ENCODE measurements at regions not wholly inside any gene's neighbourhood (a gene's known extent, or its start where the extent isn't known, plus 50 kb on each side); places are given as distances from the start of the nearest gene placed in this dataset.

DNA sequence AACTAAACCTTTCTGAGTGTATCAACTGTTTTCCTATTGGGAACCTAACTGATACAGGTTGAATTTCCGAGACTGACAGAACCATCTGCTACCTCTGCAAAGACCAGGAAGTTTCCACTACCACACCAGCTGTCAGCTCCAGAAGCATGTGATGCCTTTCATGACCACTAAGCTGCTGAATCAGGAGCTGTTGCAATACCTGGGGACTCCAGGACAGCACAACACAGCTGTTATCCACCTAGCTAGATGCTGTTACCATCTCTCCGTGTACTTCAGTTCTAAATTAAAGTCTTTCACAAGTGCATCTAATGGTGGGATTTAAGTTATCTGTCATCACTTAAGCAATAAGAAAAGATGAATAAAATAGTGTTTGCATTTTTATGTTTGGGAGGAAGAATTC lies 158.2 kb upstream of the IMPG1 start:
- DNase-seq (no peak), ATAC-seq (ENCODE audit: poor library complexity) (no peak)
- H3K27me3 ChIP-seq (ENCODE audit: control insufficient read depth in 1 of 2, insufficient read depth in 2 of 2, low read length in 2 of 2): no peaks in the 10 kb centered on the region
- ChIA-PET CTCF (no interaction called here), POLR2A (no interaction called here)
- no peaks in the 10 kb centered on the region for H3K4me1 ChIP-seq (ENCODE audit: insufficient read depth, low read length)
- Mint-ChIP-seq H3K27ac (no peak overlapping the region), H3K27me3 (no peaks in the 10 kb centered on the region), H3K36me3 (ENCODE audit: low read depth) (no peaks in the 10 kb centered on the region), H3K4me3 (no peak overlapping the region), H3K4me1 (ENCODE audit: low read depth) (no peaks in the 10 kb centered on the region), H3K9me3 (peaks cover 6% of the 10 kb centered on the region)
- no peaks in the 10 kb centered on the region for H3K36me3 ChIP-seq (ENCODE audit: insufficient read depth, low read length)
- H3K27ac ChIP-seq (ENCODE audit: low read depth in 1 of 2, low read length in 2 of 2): no peak overlapping the region
- TF ChIP-seq, protein P1, sequence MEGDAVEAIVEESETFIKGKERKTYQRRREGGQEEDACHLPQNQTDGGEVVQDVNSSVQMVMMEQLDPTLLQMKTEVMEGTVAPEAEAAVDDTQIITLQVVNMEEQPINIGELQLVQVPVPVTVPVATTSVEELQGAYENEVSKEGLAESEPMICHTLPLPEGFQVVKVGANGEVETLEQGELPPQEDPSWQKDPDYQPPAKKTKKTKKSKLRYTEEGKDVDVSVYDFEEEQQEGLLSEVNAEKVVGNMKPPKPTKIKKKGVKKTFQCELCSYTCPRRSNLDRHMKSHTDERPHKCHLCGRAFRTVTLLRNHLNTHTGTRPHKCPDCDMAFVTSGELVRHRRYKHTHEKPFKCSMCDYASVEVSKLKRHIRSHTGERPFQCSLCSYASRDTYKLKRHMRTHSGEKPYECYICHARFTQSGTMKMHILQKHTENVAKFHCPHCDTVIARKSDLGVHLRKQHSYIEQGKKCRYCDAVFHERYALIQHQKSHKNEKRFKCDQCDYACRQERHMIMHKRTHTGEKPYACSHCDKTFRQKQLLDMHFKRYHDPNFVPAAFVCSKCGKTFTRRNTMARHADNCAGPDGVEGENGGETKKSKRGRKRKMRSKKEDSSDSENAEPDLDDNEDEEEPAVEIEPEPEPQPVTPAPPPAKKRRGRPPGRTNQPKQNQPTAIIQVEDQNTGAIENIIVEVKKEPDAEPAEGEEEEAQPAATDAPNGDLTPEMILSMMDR (IDR thresholded peaks at IDR 0.05): no peak
- intact Hi-C loops (cut with DNase I, micrococcal nuclease): no loop called here
- H3K9me3 ChIP-seq (ENCODE audit: control insufficient read depth in 1 of 2, insufficient read depth in 1 of 2, low read length in 2 of 2): peaks cover 0 to 3% of the 10 kb centered on the region in 2 experiments
- no peak overlapping the region for H3K4me3 ChIP-seq (ENCODE audit: low read length)

- Histone ChIP-seq H3K27ac (ENCODE audit: low read depth in 1 of 2, low read length in 2 of 2) (no peak overlapping the region), H3K4me3 (ENCODE audit: low read length) (no peak overlapping the region), H3K36me3 (ENCODE audit: insufficient read depth, low read length) (no peaks in the 10 kb centered on the region), H3K27me3 (ENCODE audit: control insufficient read depth in 1 of 2, insufficient read depth in 2 of 2, low read length in 2 of 2) (no peaks in the 10 kb centered on the region), H3K4me1 (ENCODE audit: insufficient read depth, low read length) (no peaks in the 10 kb centered on the region), H3K9me3 (ENCODE audit: control insufficient read depth in 1 of 2, insufficient read depth in 1 of 2, low read length in 2 of 2) (no peaks in the 10 kb centered on the region)
- Mint-ChIP-seq H3K27me3 (no peaks in the 10 kb centered on the region), H3K4me3 (no peak overlapping the region), H3K4me1 (ENCODE audit: low read depth) (no peaks in the 10 kb centered on the region), H3K36me3 (ENCODE audit: low read depth) (no peaks in the 10 kb centered on the region), H3K27ac (no peak overlapping the region), H3K9me3 (no peaks in the 10 kb centered on the region)
- DNase-seq (no peak), ATAC-seq (ENCODE audit: poor library complexity) (no peak)
- intact Hi-C loops (cut with DNase I, micrococcal nuclease): no loop called here
- ChIA-PET POLR2A (no interaction called here), CTCF (no interaction called here)
- TF ChIP-seq, protein P1 (IDR thresholded peaks at IDR 0.05): no peak
Observed at GRCh38 chr6:76222189-76222588, 149.7 kb upstream of the IMPG1 start.

- H3K9me3 Mint-ChIP-seq: peaks cover 1% of the 10 kb centered on the region
- Histone ChIP-seq H3K9me3 (ENCODE audit: control insufficient read depth in 1 of 2, insufficient read depth in 1 of 2, low read length in 2 of 2) (no peaks in the 10 kb centered on the region), H3K4me1 (ENCODE audit: insufficient read depth, low read length) (no peaks in the 10 kb centered on the region), H3K27me3 (ENCODE audit: control insufficient read depth in 1 of 2, insufficient read depth in 2 of 2, low read length in 2 of 2) (no peaks in the 10 kb centered on the region), H3K4me3 (ENCODE audit: low read length) (no peak overlapping the region), H3K27ac (ENCODE audit: low read depth in 1 of 2, low read length in 2 of 2) (no peak overlapping the region), H3K36me3 (ENCODE audit: insufficient read depth, low read length) (no peaks in the 10 kb centered on the region)
- H3K27ac Mint-ChIP-seq: no peak overlapping the region
- intact Hi-C loops (cut with DNase I, micrococcal nuclease): no loop called here
- no peaks in the 10 kb centered on the region for H3K36me3 Mint-ChIP-seq (ENCODE audit: low read depth)
- no peaks in the 10 kb centered on the region for H3K4me1 Mint-ChIP-seq (ENCODE audit: low read depth)
- DNase-seq (no peak), ATAC-seq (ENCODE audit: poor library complexity) (no peak)
- ChIA-PET CTCF (no interaction called here), POLR2A (no interaction called here)
- H3K27me3 Mint-ChIP-seq: no peaks in the 10 kb centered on the region
- no peak overlapping the region for H3K4me3 Mint-ChIP-seq
- TF ChIP-seq, protein P1 (IDR thresholded peaks at IDR 0.05): no peak
Observed at GRCh38 chr6:76221525-76221924, 149.1 kb upstream of the IMPG1 start.
